Chondrocyte (in vitro differentiated cells): ENCODE measurements at regions not wholly inside any gene's neighbourhood (a gene's known extent, or its start where the extent isn't known, plus 50 kb on each side); places are given as distances from the start of the nearest gene placed in this dataset.

ENCODE experiments used
- DNase-seq: peaks from one replicate; pipeline ENCODE4 v3.0.0; 2021; ENCODE audit warnings: mixed read lengths, low spot score
- H3K27ac Mint-ChIP-seq: one replicate; pipeline ENCODE4 v1.8.0; 2021; ENCODE audit warnings: mild to moderate bottlenecking, moderate library complexity, mixed read lengths; ENCODE audit not compliant: unreplicated experiment
- H3K27me3 Mint-ChIP-seq: 2 replicates; pipeline ENCODE4 v1.8.0; 2021; ENCODE audit warnings: low read depth, mixed read lengths
- H3K36me3 Mint-ChIP-seq: 2 replicates; pipeline ENCODE4 v1.8.0; 2021; ENCODE audit warnings: low read depth, mixed read lengths
- H3K4me1 Mint-ChIP-seq: 2 replicates; pipeline ENCODE4 v1.8.0; 2021; ENCODE audit warnings: low read depth, mild to moderate bottlenecking, mixed read lengths
- H3K4me3 Mint-ChIP-seq: one replicate; pipeline ENCODE4 v1.8.0; 2021; ENCODE audit warnings: mild to moderate bottlenecking, moderate library complexity, mixed read lengths; ENCODE audit not compliant: unreplicated experiment
- H3K9me3 Mint-ChIP-seq: 2 replicates; pipeline ENCODE4 v1.8.0; 2021; ENCODE audit warnings: low read depth, mixed read lengths
- CTCF ChIP-seq: fragments of 200-600 bp; sonication (generic); IDR thresholded peaks from 2 replicates; pipeline ENCODE4 v1.5.0; 2021; ENCODE audit warnings: antibody characterized with exemption, mild to moderate bottlenecking, moderate library complexity

GRCh38 chrX:109879991-109880390, 122.9 kb upstream of the TMEM164 start:
- Mint-ChIP-seq H3K9me3 (no peaks in the 10 kb centered on the region), H3K4me3 (no peak overlapping the region), H3K27me3 (no peaks in the 10 kb centered on the region), H3K27ac (no peak overlapping the region), H3K36me3 (no peaks in the 10 kb centered on the region), H3K4me1 (peaks cover 10% of the 10 kb centered on the region)
- no peak for TF ChIP-seq CTCF
- DNase-seq = no peak

GRCh38 chrX:109880629-109881028, 122.3 kb upstream of the TMEM164 start:
- no peak for TF ChIP-seq CTCF
- peaks cover 10% of the 10 kb centered on the region for H3K4me1 Mint-ChIP-seq
- H3K4me3 Mint-ChIP-seq = no peak overlapping the region
- peak overlapping the region; percentile 71 for H3K27ac Mint-ChIP-seq
- H3K9me3 Mint-ChIP-seq = no peaks in the 10 kb centered on the region
- H3K36me3 Mint-ChIP-seq = no peaks in the 10 kb centered on the region
- DNase-seq = no peak
- no peaks in the 10 kb centered on the region for H3K27me3 Mint-ChIP-seq

GRCh38 chrX:109886122-109886761, 116.7 kb upstream of the TMEM164 start:
- peaks cover 7% of the 10 kb centered on the region for H3K27me3 Mint-ChIP-seq
- no peaks in the 10 kb centered on the region for H3K9me3 Mint-ChIP-seq
- H3K4me3 Mint-ChIP-seq = no peak overlapping the region
- H3K4me1 Mint-ChIP-seq = peaks cover 6% of the 10 kb centered on the region
- no peaks in the 10 kb centered on the region for H3K36me3 Mint-ChIP-seq
- peak; percentile 93 for TF ChIP-seq CTCF
- no peak overlapping the region for H3K27ac Mint-ChIP-seq
- DNase-seq = no peak

- Mint-ChIP-seq H3K4me3 (no peak overlapping the region), H3K27me3 (peaks cover 18% of the 10 kb centered on the region)
These were observed 113.5 kb upstream of the TMEM164 start for GRCh38 chrX:109889289-109890006.

GRCh38 chrX:109890300-109890699, 112.6 kb upstream of the TMEM164 start:
- DNase-seq = no peak
- Mint-ChIP-seq H3K27ac (peak overlapping the region; percentile 61), H3K36me3 (no peaks in the 10 kb centered on the region), H3K4me1 (peaks cover 6% of the 10 kb centered on the region), H3K27me3 (peaks cover 18% of the 10 kb centered on the region), H3K9me3 (no peaks in the 10 kb centered on the region), H3K4me3 (no peak overlapping the region)
- no peak for TF ChIP-seq CTCF

More at GRCh38 chrX:109889289-109890006, 113.5 kb upstream of the TMEM164 start:
- Mint-ChIP-seq H3K9me3 (no peaks in the 10 kb centered on the region), H3K36me3 (no peaks in the 10 kb centered on the region), H3K27ac (no peak overlapping the region), H3K4me1 (peaks cover 6% of the 10 kb centered on the region)
- peak; percentile 65 for TF ChIP-seq CTCF
- no peak for DNase-seq
